ENCODE measurements at regions not wholly inside any gene's neighbourhood (a gene's known extent, or its start where the extent isn't known, plus 50 kb on each side); places are given as distances from the start of the nearest gene placed in this dataset.
"Not testable (repeated sequence)": the region's sequence is repeated elsewhere in the genome, so short reads cannot be mapped to it uniquely, and the experiment has no call there.

- no peak for DNase-seq (ENCODE audit: insufficient read length, low spot score)
- FAIRE-seq, result no peak
- TF ChIP-seq POLR2A (IDR thresholded peaks at IDR 0.05; ENCODE audit: low read depth, low read length) (no peak), POU2F2 (IDR thresholded peaks at IDR 0.05; ENCODE audit: low read depth, low read length) (no peak), PAX5 (IDR thresholded peaks at IDR 0.05; ENCODE audit: insufficient read depth, low read length, severe bottlenecking) (no peak), SPI1 (IDR thresholded peaks at IDR 0.05; ENCODE audit: low read depth, low read length) (no peak), POLR2AphosphoS5 (IDR thresholded peaks at IDR 0.05; ENCODE audit: low read depth, low read length) (no peak), TAF1 (IDR thresholded peaks at IDR 0.05; ENCODE audit: low read depth, low read length) (no peak)
These were observed 203.3 kb downstream of the BCAS1 start for GRCh38 chr20:53866794-53867740.

GRCh38 chr20:53865901-53866793, 204.2 kb downstream of the BCAS1 start:
- TF ChIP-seq SPI1 (IDR thresholded peaks at IDR 0.05; ENCODE audit: low read depth, low read length), result peak; percentile 22; the same call in 1 of the 2 replicates
- TF ChIP-seq POU2F2 (IDR thresholded peaks at IDR 0.05; ENCODE audit: low read depth, low read length), result no peak
- no peak for FAIRE-seq
- DNase-seq (ENCODE audit: insufficient read length, low spot score), result no peak

- FAIRE-seq; DNase-seq (ENCODE audit: insufficient read length, low spot score): not testable (repeated sequence)
These were observed 205.4 kb downstream of the BCAS1 start for GRCh38 chr20:53864765-53865683.

- not testable (repeated sequence) for FAIRE-seq; DNase-seq (ENCODE audit: insufficient read length, low spot score)
These were observed 206.3 kb downstream of the BCAS1 start for GRCh38 chr20:53863923-53864641.

GRCh38 chr20:53863535-53863922, 206.9 kb downstream of the BCAS1 start:
- not testable (repeated sequence) for FAIRE-seq; DNase-seq (ENCODE audit: insufficient read length, low spot score)

- not testable (repeated sequence) for DNase-seq (ENCODE audit: insufficient read length, low spot score); FAIRE-seq
These were observed 207.4 kb downstream of the BCAS1 start for GRCh38 chr20:53863039-53863438.

- DNase-seq (ENCODE audit: insufficient read length, low spot score); FAIRE-seq: not testable (repeated sequence)
These were observed 207.9 kb downstream of the BCAS1 start for GRCh38 chr20:53862490-53862889.

- not testable (repeated sequence) for DNase-seq (ENCODE audit: insufficient read length, low spot score); FAIRE-seq
These were observed 208.3 kb downstream of the BCAS1 start for GRCh38 chr20:53862136-53862397.

GRCh38 chr20:53859684-53860083, 210.7 kb downstream of the BCAS1 start:
- no peak for TF ChIP-seq SPI1 (IDR thresholded peaks at IDR 0.05; ENCODE audit: low read depth, low read length)
- no peak for TF ChIP-seq PAX5 (IDR thresholded peaks at IDR 0.05; ENCODE audit: insufficient read depth, low read length, severe bottlenecking)
- no peak for TF ChIP-seq POLR2A (IDR thresholded peaks at IDR 0.05; ENCODE audit: low read depth, low read length)
- no peak for TF ChIP-seq POLR2AphosphoS5 (IDR thresholded peaks at IDR 0.05; ENCODE audit: low read depth, low read length)
- TF ChIP-seq POU2F2 (IDR thresholded peaks at IDR 0.05; ENCODE audit: low read depth, low read length), result no peak
- no peak for TF ChIP-seq TAF1 (IDR thresholded peaks at IDR 0.05; ENCODE audit: low read depth, low read length)
- no peak for FAIRE-seq
- DNase-seq (ENCODE audit: insufficient read length, low spot score), result no peak

GRCh38 chr20:53859009-53859408, 211.4 kb downstream of the BCAS1 start:
- FAIRE-seq, result not testable (repeated sequence)

GRCh38 chr20:53858516-53858915, 211.9 kb downstream of the BCAS1 start:
- not testable (repeated sequence) for DNase-seq (ENCODE audit: insufficient read length, low spot score); FAIRE-seq

More at GRCh38 chr20:53859009-53859408, 211.4 kb downstream of the BCAS1 start:
- DNase-seq (ENCODE audit: insufficient read length, low spot score), result not testable (repeated sequence)
